GM21825 (cell line): ENCODE measurements at regions not wholly inside any gene's neighbourhood (a gene's known extent, or its start where the extent isn't known, plus 50 kb on each side); places are given as distances from the start of the nearest gene placed in this dataset.
"Not testable (repeated sequence)": the region's sequence is repeated elsewhere in the genome, so short reads cannot be mapped to it uniquely, and the experiment has no call there.

ENCODE experiments used
- ATAC-seq: cut with Tn5 transposase; IDR thresholded peaks from one replicate; pipeline ENCODE4 v1.9.1; 2021; ENCODE audit warnings: mild to moderate bottlenecking, moderate library complexity; ENCODE audit not compliant: unreplicated experiment

DNA sequence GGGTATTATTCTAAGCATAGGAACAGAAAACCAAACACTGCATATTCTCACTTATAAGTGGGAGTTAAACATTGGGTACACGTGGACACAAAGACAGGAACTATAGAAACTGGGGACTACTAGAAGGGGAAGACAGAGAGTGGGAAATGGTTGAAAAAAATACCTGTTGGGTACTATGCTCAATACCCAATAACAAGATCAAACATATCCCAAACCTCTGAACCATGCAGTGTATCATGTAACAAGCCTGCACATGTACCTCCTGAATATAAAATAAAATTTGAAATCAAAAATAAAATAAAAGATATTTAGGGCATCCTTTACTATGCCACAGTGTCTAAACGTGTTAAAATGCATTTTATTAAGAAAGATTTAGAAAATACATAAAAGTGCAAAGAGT, 221.0 kb upstream of the TFPI start:
- ATAC-seq, result no peak

DNA sequence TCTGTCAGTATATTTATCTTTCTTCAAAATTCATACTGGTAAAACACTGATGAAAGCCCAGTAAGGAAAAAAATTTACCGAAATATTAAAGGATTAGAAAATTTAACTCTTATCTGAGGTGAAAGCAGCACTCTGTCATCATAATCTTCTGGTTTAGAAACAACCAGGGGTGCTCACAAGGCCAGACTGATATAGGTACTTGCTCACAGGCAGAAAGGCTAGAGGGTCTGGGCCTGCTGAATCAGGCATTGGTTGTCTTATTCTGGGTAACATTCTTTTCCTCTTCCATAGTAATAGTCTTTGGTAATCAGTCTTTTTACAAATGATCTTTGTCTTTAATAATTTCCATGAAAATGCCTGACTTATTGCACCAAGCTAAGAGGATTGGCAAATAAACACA, 221.4 kb upstream of the TFPI start:
- ATAC-seq, result no peak

DNA sequence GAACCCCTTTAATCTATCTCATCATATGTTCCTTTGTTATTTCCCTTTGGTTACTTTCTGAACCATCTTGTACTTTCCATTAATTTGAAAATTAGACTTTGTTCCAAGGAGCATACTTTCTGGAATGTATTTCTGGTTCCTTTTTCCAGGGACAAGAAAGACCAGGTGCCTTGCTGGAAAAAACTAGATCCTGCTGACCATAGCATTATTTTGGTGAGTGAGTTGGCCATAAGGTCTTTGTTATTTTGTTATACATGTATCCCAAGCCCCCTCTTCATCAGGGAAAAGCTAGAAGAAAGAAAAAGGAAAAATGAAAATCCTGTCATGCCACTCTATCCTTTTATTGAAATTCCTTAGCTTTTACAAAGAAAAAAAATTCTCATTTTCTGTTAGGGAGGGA, 228.1 kb upstream of the TFPI start:
- ATAC-seq, result no peak

DNA sequence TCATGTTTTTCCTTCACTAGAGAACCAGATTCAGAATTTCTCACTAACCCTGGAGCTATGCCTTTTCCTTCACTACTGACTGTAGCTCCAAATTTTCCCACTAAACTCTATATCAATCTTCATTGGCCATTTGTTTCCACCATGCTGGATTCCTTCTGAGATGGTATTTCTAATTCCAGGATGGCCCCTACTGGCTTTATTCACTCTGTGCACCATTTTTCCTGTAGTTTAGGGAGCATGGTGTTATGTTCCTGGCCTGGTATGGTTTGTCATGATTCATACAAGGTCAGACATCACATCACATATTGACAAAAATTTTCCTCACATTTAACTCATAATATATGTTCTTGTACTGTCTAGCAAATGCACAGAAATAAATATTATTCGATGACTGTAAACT, 229.2 kb upstream of the TFPI start:
- no peak for ATAC-seq

DNA sequence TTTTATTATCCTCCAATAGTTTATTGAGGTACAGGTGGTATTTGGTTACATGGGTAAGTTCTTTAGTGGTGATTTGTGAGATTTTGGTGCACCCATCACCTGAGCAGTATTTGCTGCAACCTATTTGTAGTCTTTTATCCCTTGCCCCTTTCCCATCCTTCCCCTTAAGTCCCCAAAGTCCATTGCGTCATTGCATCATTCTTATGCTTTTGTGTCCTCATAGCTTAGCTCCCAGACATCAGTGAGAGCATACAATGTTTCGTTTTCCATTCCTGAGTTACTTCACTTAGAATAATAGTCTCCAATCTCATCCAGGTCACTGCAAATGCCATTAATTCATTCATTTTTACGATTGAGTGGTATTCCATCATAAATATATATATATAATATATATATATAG, 229.9 kb upstream of the TFPI start:
- not testable (repeated sequence) for ATAC-seq

DNA sequence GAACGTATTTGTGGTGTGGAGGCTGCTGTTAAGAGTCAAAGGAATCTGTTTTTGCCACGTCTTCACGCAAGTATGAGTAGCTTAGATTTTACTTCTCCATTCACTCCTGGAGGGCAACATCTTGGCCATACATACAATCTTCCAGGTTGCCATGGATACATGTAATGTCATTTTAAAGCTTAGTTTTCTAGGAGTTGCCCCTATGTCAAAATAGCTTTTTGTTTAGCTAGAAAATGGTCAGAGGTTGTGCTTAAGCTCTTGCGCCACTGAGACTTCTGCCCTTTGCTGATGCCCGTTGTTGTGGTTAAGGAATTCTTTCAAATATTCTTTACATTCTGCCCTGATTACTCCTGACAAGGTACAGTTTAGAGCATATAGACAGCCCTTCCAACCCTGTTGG, 245.4 kb upstream of the TFPI start:
- ATAC-seq, result no peak

DNA sequence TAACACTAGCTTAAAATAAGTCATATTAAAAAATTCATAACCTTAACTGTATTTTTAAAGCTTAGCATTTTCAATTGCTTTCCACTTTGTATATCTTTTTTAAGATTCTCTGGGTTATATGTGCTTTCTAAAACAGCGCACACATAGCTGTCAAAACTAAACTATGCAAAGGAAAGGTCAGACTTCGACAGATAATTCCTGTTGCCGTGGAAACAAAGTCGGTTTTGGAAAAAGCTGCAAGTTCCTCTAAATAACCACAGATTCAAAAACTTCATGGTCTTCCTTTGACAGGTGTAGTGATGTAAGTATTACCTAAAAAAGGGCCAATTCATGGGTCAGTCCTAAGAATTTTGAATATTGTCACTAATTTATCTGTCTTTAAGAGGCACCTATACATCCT, 249.6 kb upstream of the TFPI start:
- ATAC-seq, result no peak

GRCh38 chr2:187815113-187815512, 260.9 kb upstream of the TFPI start:
- ATAC-seq, result no peak

- ATAC-seq, result no peak
Observed at GRCh38 chr2:187819624-187820023, 265.4 kb upstream of the TFPI start.

DNA sequence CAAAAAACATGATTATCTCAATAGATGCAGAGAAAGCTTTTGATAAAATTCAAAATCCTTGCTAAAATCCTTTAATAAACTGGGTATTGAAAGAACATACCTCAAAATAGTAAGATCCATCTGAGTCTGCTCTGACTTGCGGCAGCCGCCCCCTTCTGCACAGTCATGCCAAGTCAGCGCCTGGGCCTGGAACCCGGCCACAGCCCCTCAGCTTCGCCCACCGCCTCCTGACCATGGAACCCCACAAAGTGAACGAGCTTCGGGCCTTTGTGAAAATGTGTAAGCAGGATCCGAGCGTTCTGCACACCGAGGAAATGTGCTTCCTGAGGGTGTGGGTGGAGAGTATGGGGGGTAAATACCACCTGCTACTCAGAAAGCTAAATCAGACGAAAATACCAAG, 270.9 kb upstream of the TFPI start:
- no peak for ATAC-seq

GRCh38 chr2:187826023-187826422, 271.8 kb upstream of the TFPI start:
- no peak for ATAC-seq

GRCh38 chr2:187834787-187835186, 280.6 kb upstream of the TFPI start:
- ATAC-seq, result no peak

DNA sequence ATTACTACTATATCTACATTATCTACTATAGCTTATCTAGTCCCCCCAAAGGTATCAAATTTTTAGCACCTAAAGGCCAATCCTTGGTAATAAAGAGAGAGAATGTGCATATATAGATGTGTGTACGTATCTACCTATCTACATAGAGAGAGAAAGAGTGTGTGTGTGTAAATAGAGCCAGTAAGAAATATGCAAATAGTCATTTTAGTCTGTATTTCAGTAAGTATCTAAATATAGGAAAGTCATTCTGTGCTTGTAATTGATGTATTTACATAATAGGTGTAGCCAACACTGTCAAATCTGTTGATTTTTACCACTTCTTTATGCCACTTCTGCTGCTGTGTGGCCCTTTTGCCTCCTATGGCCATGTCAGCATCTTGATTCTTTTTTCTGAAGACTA, 284.5 kb upstream of the TFPI start:
- ATAC-seq, result no peak

DNA sequence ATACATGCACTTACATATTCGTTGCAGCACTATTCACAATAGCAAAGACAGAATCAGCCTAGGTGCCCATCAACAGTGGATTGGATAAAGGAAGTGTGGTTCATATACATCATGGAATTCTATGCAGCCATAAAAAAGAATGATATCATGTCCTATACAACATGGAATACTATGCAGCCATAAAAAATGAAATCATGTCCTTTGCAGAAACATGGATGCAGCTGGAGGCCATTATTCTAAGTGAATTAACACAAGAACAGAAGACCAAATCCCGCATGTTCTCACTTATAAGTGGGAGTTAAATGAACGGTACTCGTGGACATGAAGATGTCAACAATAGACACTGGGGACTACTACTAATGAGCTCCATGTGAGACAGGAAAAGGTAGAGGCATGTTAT, 288.1 kb upstream of the TFPI start:
- ATAC-seq, result no peak

GRCh38 chr2:187842978-187843847, 289.0 kb upstream of the TFPI start:
- no peak for ATAC-seq

DNA sequence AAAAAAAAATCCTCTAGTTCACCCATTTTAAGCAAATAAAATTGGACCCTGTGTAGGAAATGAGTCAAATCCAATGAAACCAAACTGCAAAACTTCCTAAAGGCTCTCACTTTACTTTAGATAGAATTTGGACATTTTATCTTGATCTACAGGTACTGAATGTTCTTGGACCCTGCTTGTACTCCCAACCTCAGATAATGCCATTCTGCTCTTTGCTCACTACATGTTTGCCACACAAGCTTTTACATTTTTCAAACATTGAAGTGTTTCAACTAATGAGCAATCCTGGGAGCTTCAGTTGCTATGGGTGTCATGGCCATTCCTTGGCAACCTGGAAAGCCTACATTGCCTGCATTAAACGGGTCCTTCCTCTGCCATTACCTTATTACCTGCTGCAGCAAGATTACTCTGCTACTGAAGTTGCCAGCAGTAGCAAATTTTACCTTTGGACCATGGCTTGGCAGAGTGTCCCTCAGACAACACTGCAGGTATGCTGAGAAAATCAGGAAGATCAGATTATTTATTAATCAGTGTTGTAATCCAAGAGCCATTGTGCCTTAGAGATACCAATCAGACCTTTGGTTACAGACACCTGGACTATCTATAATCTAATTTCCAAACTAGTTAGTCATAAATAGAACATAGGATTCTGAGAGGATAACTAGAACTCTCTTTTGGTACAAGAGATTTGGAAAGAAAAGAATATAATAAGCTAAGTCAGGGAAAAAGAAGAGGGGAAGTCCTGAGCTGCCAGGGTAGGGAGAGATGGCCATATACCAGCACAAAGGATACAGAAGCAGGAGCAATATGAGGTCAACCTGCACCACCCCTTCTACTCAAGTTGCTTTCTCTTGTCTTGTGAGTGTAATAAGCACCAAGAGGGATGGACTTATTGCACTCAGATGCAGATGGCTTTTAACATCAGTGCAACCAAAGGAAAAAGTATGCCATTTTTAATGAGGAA, 293.3 kb upstream of the TFPI start:
- no peak for ATAC-seq

DNA sequence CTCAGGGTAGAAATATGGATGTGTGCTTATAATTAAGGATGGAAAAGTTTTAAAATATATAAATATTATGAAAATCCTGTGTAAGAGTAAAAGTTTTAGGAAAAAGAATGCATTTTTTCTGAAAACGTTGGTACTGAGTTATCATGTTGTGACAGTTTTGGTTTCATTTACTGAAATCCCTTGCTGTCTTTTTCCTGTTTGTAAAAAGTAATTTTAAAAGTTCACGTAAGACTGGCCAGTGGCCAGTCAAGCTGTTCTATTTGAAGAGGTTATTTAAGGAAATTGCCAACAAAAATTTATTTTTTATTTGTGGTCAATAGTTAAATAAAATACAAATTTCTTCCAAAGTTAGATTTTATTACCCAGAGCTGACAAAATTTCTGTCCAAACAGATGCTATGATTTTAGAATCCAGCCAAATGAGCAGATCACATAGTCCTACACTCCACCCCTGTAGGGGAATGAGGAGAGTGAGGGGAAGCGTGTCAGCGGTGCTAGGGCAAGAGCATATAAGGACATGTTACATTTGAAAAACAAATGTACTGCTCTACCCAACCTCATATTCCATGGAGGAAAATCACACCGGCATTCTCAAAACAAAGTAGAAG, 297.8 kb upstream of the TFPI start:
- ATAC-seq, result no peak

DNA sequence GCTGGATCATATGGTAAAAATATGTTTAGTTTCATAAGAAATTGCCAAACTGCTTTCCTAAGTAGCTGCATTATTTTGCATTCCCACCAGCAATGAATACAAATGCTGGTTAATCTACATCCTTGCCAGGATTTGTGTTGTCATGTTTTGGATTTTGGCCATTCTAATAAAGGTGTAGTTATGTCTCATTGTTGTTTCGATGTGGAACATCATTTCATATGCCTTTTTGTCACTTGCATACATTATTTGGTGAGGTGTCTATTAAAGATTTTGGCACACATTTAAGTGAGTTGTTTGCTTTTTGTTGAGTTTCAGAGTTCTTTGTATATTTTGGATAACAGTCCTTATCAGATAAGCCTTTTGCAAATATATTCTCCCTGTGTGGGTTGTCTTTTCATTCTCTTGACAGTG, 299.2 kb upstream of the TFPI start:
- no peak for ATAC-seq

- ATAC-seq, result no peak
Observed at GRCh38 chr2:187854801-187855200, 300.6 kb upstream of the TFPI start.

GRCh38 chr2:187855689-187856088, 301.5 kb upstream of the TFPI start:
- ATAC-seq, result no peak

DNA sequence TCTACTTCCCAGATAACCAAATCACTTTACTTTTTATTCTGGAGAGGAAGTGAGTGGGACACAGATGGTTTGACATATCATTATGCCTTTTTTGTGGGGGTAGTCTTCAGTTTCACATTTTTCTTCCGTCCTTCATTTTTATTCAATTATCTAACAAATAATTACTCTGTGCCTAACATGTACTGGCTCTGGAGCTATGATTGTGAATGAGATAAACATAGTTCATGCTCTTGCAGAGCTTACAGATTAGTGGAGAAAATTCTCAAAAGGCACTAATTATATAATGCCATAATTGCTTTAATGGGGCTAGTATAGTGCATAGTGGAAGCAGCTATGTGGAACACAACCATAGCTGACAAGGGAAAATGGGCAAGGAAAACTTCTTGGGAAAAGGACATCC, 303.6 kb upstream of the TFPI start:
- no peak for ATAC-seq

- ATAC-seq, result no peak
Observed at GRCh38 chr2:187862715-187863114, 308.5 kb upstream of the TFPI start.
